ENCODE measurements at regions not wholly inside any gene's neighbourhood (a gene's known extent, or its start where the extent isn't known, plus 50 kb on each side); places are given as distances from the start of the nearest gene placed in this dataset.

- H3K27me3 ChIP-seq (ENCODE audit: control insufficient read depth in 4 of 4, insufficient read depth in 4 of 4, low read length in 3 of 4), result peaks cover 0 to 3% (median 0%) of the 10 kb centered on the region in 4 donors
- TF ChIP-seq RXRA (IDR thresholded peaks at IDR 0.05), result no peak
- no peak for TF ChIP-seq FOXA1 (IDR thresholded peaks at IDR 0.05)
- no peak for TF ChIP-seq ZBTB33 (IDR thresholded peaks at IDR 0.05)
- TF ChIP-seq SP1 (IDR thresholded peaks at IDR 0.05), result no peak
- no peak for TF ChIP-seq JUND (IDR thresholded peaks at IDR 0.05)
- TF ChIP-seq HNF4G (IDR thresholded peaks at IDR 0.05), result no peak
- TF ChIP-seq RAD21 (IDR thresholded peaks at IDR 0.05), result no peak
- TF ChIP-seq ATF3 (IDR thresholded peaks at IDR 0.05), result no peak
- TF ChIP-seq NR2F2 (IDR thresholded peaks at IDR 0.05), result no peak
- no peak for TF ChIP-seq EGR1 (IDR thresholded peaks at IDR 0.05; ENCODE audit: low read depth in 2 of 2)
- TF ChIP-seq MAX (IDR thresholded peaks at IDR 0.05), result no peak
- no peak for TF ChIP-seq TAF1 (conservative IDR thresholded peaks at IDR 0.05)
- no peak for TF ChIP-seq FOXA2 (IDR thresholded peaks at IDR 0.05)
- TF ChIP-seq CTCF (IDR thresholded peaks at IDR 0.05; ENCODE audit: low read depth, low read length, missing input control), result no peak
- no peak for TF ChIP-seq REST (IDR thresholded peaks at IDR 0.05)
- no peak for TF ChIP-seq GABPA (IDR thresholded peaks at IDR 0.05 in 1 of 2, conservative IDR thresholded peaks at IDR 0.05 in 1 of 2)
- TF ChIP-seq YY1 (IDR thresholded peaks at IDR 0.05), result no peak
- peaks cover 0 to 6% (median 3%) of the 10 kb centered on the region in 4 donors for H3K9me3 ChIP-seq (ENCODE audit: control insufficient read depth in 4 of 4, low read length in 3 of 4)
- DNase-seq (ENCODE audit: low spot score), result no peak
- no peaks in the 10 kb centered on the region for H3K36me3 ChIP-seq (ENCODE audit: control insufficient read depth in 4 of 4, insufficient read depth in 3 of 4, low read depth in 1 of 4, low read length in 3 of 4)
- H3K9ac ChIP-seq (ENCODE audit: low read depth in 1 of 2, low read length in 2 of 2), result no peak overlapping the region
- WGBS, result 56% methylated on average over 3 of the region's 3 CpGs
- no peak overlapping the region for H3K4me3 ChIP-seq (ENCODE audit: low read depth in 1 of 3, low read length in 3 of 3)
- no peaks in the 10 kb centered on the region for H3K4me1 ChIP-seq (ENCODE audit: control insufficient read depth in 4 of 4, insufficient read depth in 4 of 4, low read length in 3 of 4)
- H3K27ac ChIP-seq (ENCODE audit: low read depth in 1 of 2, low read length in 2 of 2), result no peak overlapping the region
These were observed 162.5 kb downstream of the PRL start for GRCh38 chr6:22134308-22134707.

- no peak overlapping the region for H3K27ac ChIP-seq (ENCODE audit: low read depth in 1 of 2, low read length in 2 of 2)
- 90% methylated on average over 1 of the region's 1 CpG for WGBS
- TF ChIP-seq HNF4G (IDR thresholded peaks at IDR 0.05) (no peak), REST (IDR thresholded peaks at IDR 0.05) (no peak), HNF4A (conservative IDR thresholded peaks at IDR 0.05) (no peak), TAF1 (conservative IDR thresholded peaks at IDR 0.05) (no peak), ATF3 (IDR thresholded peaks at IDR 0.05) (no peak), GABPA (IDR thresholded peaks at IDR 0.05 in 1 of 2, conservative IDR thresholded peaks at IDR 0.05 in 1 of 2) (no peak), FOXA1 (IDR thresholded peaks at IDR 0.05) (no peak), SP1 (IDR thresholded peaks at IDR 0.05) (no peak), RAD21 (IDR thresholded peaks at IDR 0.05) (no peak), ZBTB33 (IDR thresholded peaks at IDR 0.05) (no peak), RXRA (IDR thresholded peaks at IDR 0.05) (no peak)
These were observed 161.4 kb downstream of the PRL start for GRCh38 chr6:22135395-22135794.

More at GRCh38 chr6:22135395-22135794, 161.4 kb downstream of the PRL start:
- no peaks in the 10 kb centered on the region for H3K36me3 ChIP-seq (ENCODE audit: control insufficient read depth in 4 of 4, insufficient read depth in 3 of 4, low read depth in 1 of 4, low read length in 3 of 4)
- H3K9ac ChIP-seq (ENCODE audit: low read depth in 1 of 2, low read length in 2 of 2), result no peak overlapping the region
- DNase-seq (ENCODE audit: low spot score), result no peak
- peaks cover 0 to 3% (median 0%) of the 10 kb centered on the region in 4 donors for H3K27me3 ChIP-seq (ENCODE audit: control insufficient read depth in 4 of 4, insufficient read depth in 4 of 4, low read length in 3 of 4)
- H3K4me3 ChIP-seq (ENCODE audit: low read depth in 1 of 3, low read length in 3 of 3), result no peak overlapping the region
- peaks cover 0 to 6% (median 3%) of the 10 kb centered on the region in 4 donors for H3K9me3 ChIP-seq (ENCODE audit: control insufficient read depth in 4 of 4, low read length in 3 of 4)
- H3K4me1 ChIP-seq (ENCODE audit: control insufficient read depth in 4 of 4, insufficient read depth in 4 of 4, low read length in 3 of 4), result no peaks in the 10 kb centered on the region
